ENCODE measurements at regions not wholly inside any gene's neighbourhood (a gene's known extent, or its start where the extent isn't known, plus 50 kb on each side); places are given as distances from the start of the nearest gene placed in this dataset.

GRCh38 chr17:12406623-12407215 is 259.0 kb upstream of the MYOCD start:
- Histone ChIP-seq H2AFZ (ENCODE audit: low read depth) (no peak overlapping the region), H3K27me3 (ENCODE audit: insufficient read depth) (no peaks in the 10 kb centered on the region), H3K4me3 (ENCODE audit: low read depth in 2 of 2, low read length in 1 of 2) (no peak overlapping the region), H3K27ac (ENCODE audit: low read depth in 2 of 2, low read length in 1 of 2) (no peak overlapping the region), H3K4me2 (no peak overlapping the region), H4K20me1 (ENCODE audit: insufficient read depth) (no peaks in the 10 kb centered on the region), H3K9me3 (no peaks in the 10 kb centered on the region), H3K9ac (no peak overlapping the region), H3K9me2 (no peaks in the 10 kb centered on the region), H3K79me2 (ENCODE audit: insufficient read depth) (no peaks in the 10 kb centered on the region), H3K4me1 (ENCODE audit: control insufficient read depth in 1 of 2, insufficient read depth in 2 of 2, low read depth in 1 of 2, low read length in 1 of 2) (no peaks in the 10 kb centered on the region), H3K36me3 (replicated peaks in 1 of 2; ENCODE audit: control insufficient read depth in 1 of 2, insufficient read depth in 2 of 2, low read length in 1 of 2) (no peaks in the 10 kb centered on the region), H3F3A (replicated peaks; ENCODE audit: insufficient read depth) (no peaks in the 10 kb centered on the region)
- ChIA-PET CTCF (no interaction called here), POLR2A (no interaction called here)
- WGBS (ENCODE audit: low lambda C conversion rate), result 5% methylated on average over 5 of the region's 5 CpGs
- DNase-seq, result no peak
- TF ChIP-seq, protein P1, sequence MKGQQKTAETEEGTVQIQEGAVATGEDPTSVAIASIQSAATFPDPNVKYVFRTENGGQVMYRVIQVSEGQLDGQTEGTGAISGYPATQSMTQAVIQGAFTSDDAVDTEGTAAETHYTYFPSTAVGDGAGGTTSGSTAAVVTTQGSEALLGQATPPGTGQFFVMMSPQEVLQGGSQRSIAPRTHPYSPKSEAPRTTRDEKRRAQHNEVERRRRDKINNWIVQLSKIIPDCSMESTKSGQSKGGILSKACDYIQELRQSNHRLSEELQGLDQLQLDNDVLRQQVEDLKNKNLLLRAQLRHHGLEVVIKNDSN (IDR thresholded peaks at IDR 0.05; ENCODE audit: borderline replicate concordance, low read depth), result no peak
- TF ChIP-seq FOSL2 (IDR thresholded peaks at IDR 0.05; ENCODE audit: borderline replicate concordance, low read depth), result no peak
- TF ChIP-seq FOXM1 (IDR thresholded peaks at IDR 0.05; ENCODE audit: low read depth), result no peak
- TF ChIP-seq, protein P2, sequence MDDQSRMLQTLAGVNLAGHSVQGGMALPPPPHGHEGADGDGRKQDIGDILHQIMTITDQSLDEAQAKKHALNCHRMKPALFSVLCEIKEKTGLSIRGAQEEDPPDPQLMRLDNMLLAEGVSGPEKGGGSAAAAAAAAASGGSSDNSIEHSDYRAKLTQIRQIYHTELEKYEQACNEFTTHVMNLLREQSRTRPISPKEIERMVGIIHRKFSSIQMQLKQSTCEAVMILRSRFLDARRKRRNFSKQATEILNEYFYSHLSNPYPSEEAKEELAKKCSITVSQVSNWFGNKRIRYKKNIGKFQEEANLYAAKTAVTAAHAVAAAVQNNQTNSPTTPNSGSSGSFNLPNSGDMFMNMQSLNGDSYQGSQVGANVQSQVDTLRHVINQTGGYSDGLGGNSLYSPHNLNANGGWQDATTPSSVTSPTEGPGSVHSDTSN (IDR thresholded peaks at IDR 0.05), result no peak
- TF ChIP-seq TEAD4 (IDR thresholded peaks at IDR 0.05; ENCODE audit: borderline replicate concordance, insufficient read depth), result no peak
- TF ChIP-seq JUND (IDR thresholded peaks at IDR 0.05), result no peak
- no peak for TF ChIP-seq POLR2AphosphoS5 (IDR thresholded peaks at IDR 0.05; ENCODE audit: low read depth, low read length)
- no peak for TF ChIP-seq IRF3 (IDR thresholded peaks at IDR 0.05; ENCODE audit: low read depth, low read length)

DNA sequence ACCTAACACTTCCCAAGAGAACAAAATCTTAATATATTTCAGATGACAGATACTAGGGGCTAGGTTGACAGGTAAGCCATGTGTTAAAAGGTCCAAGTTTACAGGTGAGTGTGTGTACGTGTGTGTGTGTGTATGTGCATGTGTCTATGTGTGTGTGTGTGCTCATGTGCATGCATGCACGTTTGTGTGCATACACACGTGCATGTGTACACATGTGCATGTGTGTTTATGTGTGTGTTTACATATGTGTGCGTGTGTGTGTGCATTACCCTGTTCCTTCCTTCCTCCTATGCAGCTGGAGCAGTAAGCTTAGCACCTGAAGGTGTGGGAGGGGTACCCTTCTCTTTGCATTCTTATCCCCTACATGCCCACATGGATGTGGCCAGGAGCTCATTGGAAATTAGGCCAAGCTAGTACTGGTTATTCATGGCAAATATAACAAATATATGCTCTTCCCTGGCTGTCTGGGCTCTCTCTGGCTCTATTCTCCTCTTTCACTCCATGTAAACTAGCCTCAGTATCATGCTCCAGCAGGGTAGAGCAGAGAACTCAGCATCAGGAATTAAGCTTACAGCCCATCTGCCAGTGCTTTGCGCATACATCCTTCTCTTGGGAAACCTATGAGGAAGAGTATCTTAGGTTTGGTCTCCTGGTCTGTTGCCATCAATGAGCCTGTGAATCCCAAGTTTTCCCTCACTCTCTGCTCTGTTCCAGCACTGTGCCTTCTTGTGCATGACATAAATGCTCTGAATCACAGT is 258.0 kb upstream of the MYOCD start:
- H3K4me2 ChIP-seq, result no peak overlapping the region
- POLR2A ChIA-PET, result no interaction called here
- H3K4me3 ChIP-seq (ENCODE audit: low read depth in 2 of 2, low read length in 1 of 2), result no peak overlapping the region
- H3K4me1 ChIP-seq (ENCODE audit: control insufficient read depth in 1 of 2, insufficient read depth in 2 of 2, low read depth in 1 of 2, low read length in 1 of 2), result no peaks in the 10 kb centered on the region
- no peak for DNase-seq
- no peak overlapping the region for H2AFZ ChIP-seq (ENCODE audit: low read depth)
- H3K27me3 ChIP-seq (ENCODE audit: insufficient read depth), result no peaks in the 10 kb centered on the region
- 24% methylated on average over 5 of the region's 5 CpGs for WGBS (ENCODE audit: low lambda C conversion rate)
- no peak overlapping the region for H3K27ac ChIP-seq (ENCODE audit: low read depth in 2 of 2, low read length in 1 of 2)
- no peak overlapping the region for H3K9ac ChIP-seq
- H3K79me2 ChIP-seq (ENCODE audit: insufficient read depth), result no peaks in the 10 kb centered on the region
- CTCF ChIA-PET, result no interaction called here
- TF ChIP-seq GABPA (IDR thresholded peaks at IDR 0.05; ENCODE audit: low read depth) (no peak), SMC3 (IDR thresholded peaks at IDR 0.05; ENCODE audit: low read depth, low read length) (no peak), MAX (IDR thresholded peaks at IDR 0.05; ENCODE audit: low read depth) (no peak), IRF3 (IDR thresholded peaks at IDR 0.05; ENCODE audit: low read depth, low read length) (no peak), FOXJ3 (CRISPR knock-in tag; IDR thresholded peaks at IDR 0.05) (no peak)
- TF ChIP-seq, protein P3, sequence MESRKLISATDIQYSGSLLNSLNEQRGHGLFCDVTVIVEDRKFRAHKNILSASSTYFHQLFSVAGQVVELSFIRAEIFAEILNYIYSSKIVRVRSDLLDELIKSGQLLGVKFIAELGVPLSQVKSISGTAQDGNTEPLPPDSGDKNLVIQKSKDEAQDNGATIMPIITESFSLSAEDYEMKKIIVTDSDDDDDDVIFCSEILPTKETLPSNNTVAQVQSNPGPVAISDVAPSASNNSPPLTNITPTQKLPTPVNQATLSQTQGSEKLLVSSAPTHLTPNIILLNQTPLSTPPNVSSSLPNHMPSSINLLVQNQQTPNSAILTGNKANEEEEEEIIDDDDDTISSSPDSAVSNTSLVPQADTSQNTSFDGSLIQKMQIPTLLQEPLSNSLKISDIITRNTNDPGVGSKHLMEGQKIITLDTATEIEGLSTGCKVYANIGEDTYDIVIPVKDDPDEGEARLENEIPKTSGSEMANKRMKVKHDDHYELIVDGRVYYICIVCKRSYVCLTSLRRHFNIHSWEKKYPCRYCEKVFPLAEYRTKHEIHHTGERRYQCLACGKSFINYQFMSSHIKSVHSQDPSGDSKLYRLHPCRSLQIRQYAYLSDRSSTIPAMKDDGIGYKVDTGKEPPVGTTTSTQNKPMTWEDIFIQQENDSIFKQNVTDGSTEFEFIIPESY (IDR thresholded peaks at IDR 0.05; ENCODE audit: borderline replicate concordance, low read depth), result no peak
- H3K36me3 ChIP-seq (replicated peaks in 1 of 2; ENCODE audit: control insufficient read depth in 1 of 2, insufficient read depth in 2 of 2, low read length in 1 of 2), result no peaks in the 10 kb centered on the region
- H3K9me2 ChIP-seq, result no peaks in the 10 kb centered on the region
- no peaks in the 10 kb centered on the region for H3F3A ChIP-seq (replicated peaks; ENCODE audit: insufficient read depth)
- H4K20me1 ChIP-seq (ENCODE audit: insufficient read depth), result no peaks in the 10 kb centered on the region
- no peaks in the 10 kb centered on the region for H3K9me3 ChIP-seq

All from SK-N-SH (cell line).